ENCODE measurements at regions not wholly inside any gene's neighbourhood (a gene's known extent, or its start where the extent isn't known, plus 50 kb on each side); places are given as distances from the start of the nearest gene placed in this dataset.

DNA sequence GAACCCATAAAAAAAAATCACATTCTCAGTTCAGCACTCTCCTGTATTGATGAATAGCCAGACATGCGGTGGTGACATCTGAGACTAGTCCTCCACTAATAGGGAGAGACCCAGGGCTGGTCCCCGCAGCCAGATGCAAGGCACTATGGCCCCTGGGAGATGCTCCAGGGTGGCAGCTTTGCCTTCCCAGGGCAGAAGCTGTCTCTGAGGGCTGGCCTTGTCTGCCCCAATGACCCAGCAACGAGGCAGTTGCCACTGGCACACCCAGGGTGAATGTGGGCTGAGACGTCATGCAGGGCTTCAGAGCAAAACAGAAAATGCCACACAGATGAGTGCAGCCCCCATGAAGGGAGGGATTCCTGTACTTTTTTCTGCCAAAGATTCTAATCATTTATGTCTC is 50.1 kb upstream of the GDF10 start:
- TF ChIP-seq CTCF (IDR thresholded peaks at IDR 0.05) (no peak), POLR2AphosphoS5 (IDR thresholded peaks at IDR 0.05) (no peak)
